HG03108 (cell line): ENCODE measurements at regions not wholly inside any gene's neighbourhood (a gene's known extent, or its start where the extent isn't known, plus 50 kb on each side); places are given as distances from the start of the nearest gene placed in this dataset.
"Not testable (repeated sequence)": the region's sequence is repeated elsewhere in the genome, so short reads cannot be mapped to it uniquely, and the experiment has no call there.

Experiments used
- ATAC-seq: cut with Tn5 transposase; IDR thresholded peaks from one replicate; pipeline ENCODE4 v1.9.1; 2021; ENCODE audit warnings: moderate library complexity; ENCODE audit not compliant: unreplicated experiment

GRCh38 chr12:74328623-74329022 is 209.0 kb upstream of the ATXN7L3B start:
- ATAC-seq: no peak

- no peak for ATAC-seq
These were observed 202.9 kb upstream of the ATXN7L3B start for GRCh38 chr12:74334780-74335179.

- ATAC-seq: no peak
These were observed 199.7 kb upstream of the ATXN7L3B start for GRCh38 chr12:74337951-74338350.

- no peak for ATAC-seq
These were observed 198.4 kb upstream of the ATXN7L3B start for GRCh38 chr12:74339211-74339610.

GRCh38 chr12:74349925-74350324 is 187.7 kb upstream of the ATXN7L3B start:
- ATAC-seq: no peak

- no peak for ATAC-seq
These were observed 172.3 kb upstream of the ATXN7L3B start for GRCh38 chr12:74365178-74365964.

GRCh38 chr12:74370608-74371216 is 166.9 kb upstream of the ATXN7L3B start:
- no peak for ATAC-seq

- ATAC-seq: no peak
These were observed 158.5 kb upstream of the ATXN7L3B start for GRCh38 chr12:74379114-74379513.

GRCh38 chr12:74381958-74382357 is 155.7 kb upstream of the ATXN7L3B start:
- no peak for ATAC-seq

- no peak for ATAC-seq
These were observed 154.7 kb upstream of the ATXN7L3B start for GRCh38 chr12:74382983-74383382.

- no peak for ATAC-seq
These were observed 146.4 kb upstream of the ATXN7L3B start for GRCh38 chr12:74391283-74391682.

- no peak for ATAC-seq
These were observed 144.4 kb upstream of the ATXN7L3B start for GRCh38 chr12:74393272-74393671.

GRCh38 chr12:74394647-74395046 is 143.0 kb upstream of the ATXN7L3B start:
- no peak for ATAC-seq

- ATAC-seq: no peak
These were observed 136.6 kb upstream of the ATXN7L3B start for GRCh38 chr12:74401035-74401434.

- no peak for ATAC-seq
These were observed 135.7 kb upstream of the ATXN7L3B start for GRCh38 chr12:74401966-74402365.

- ATAC-seq: not testable (repeated sequence)
These were observed 134.5 kb upstream of the ATXN7L3B start for GRCh38 chr12:74403221-74403470.

- ATAC-seq: no peak
These were observed 129.0 kb upstream of the ATXN7L3B start for GRCh38 chr12:74408601-74409166.

- no peak for ATAC-seq
These were observed 124.9 kb upstream of the ATXN7L3B start for GRCh38 chr12:74412606-74413230.

- no peak for ATAC-seq
These were observed 122.0 kb upstream of the ATXN7L3B start for GRCh38 chr12:74415633-74416032.

- ATAC-seq: no peak
These were observed 119.1 kb upstream of the ATXN7L3B start for GRCh38 chr12:74418573-74418972.

GRCh38 chr12:74424778-74425177 is 112.9 kb upstream of the ATXN7L3B start:
- no peak for ATAC-seq

GRCh38 chr12:74426091-74426490 is 111.5 kb upstream of the ATXN7L3B start:
- ATAC-seq: no peak
